WTC11 (cell line): ENCODE measurements at regions not wholly inside any gene's neighbourhood (a gene's known extent, or its start where the extent isn't known, plus 50 kb on each side); places are given as distances from the start of the nearest gene placed in this dataset.

ENCODE experiments used
- ATAC-seq: fragments of 200-7000 bp; cut with Tn5 transposase; 2 replicates; pipeline ENCODE4 v1.10.0; 2021; ENCODE audit warnings: mild to moderate bottlenecking, moderate library complexity
- CTCF ChIA-PET: fragments of 300-600 bp; sonication (Branson Sonifier 250); formaldehyde crosslinking; loops from one replicate; lab custom pipeline; 2021; ENCODE audit warnings: antibody characterized with exemption; lab: Charles Lee
- POLR2A ChIA-PET: fragments of 350-600 bp; sonication (Branson Sonifier 250); formaldehyde crosslinking; loops from one replicate; lab custom pipeline; 2021; ENCODE audit warnings: antibody characterized with exemption; lab: Charles Lee
- DNase-seq: peaks from one replicate; pipeline ENCODE4 v3.0.0; 2021; ENCODE audit warnings: low spot score
- H3K27ac Mint-ChIP-seq: 2 replicates; pipeline ENCODE4 v1.8.0; 2021; ENCODE audit warnings: mixed read lengths
- H3K27me3 Mint-ChIP-seq: 2 replicates; pipeline ENCODE4 v1.8.0; 2021; ENCODE audit warnings: low read depth, mild to moderate bottlenecking, moderate library complexity, mixed read lengths
- H3K36me3 Mint-ChIP-seq: 2 replicates; pipeline ENCODE4 v1.8.0; 2021; ENCODE audit warnings: mixed read lengths
- H3K4me1 Mint-ChIP-seq: 2 replicates; pipeline ENCODE4 v1.8.0; 2022; ENCODE audit warnings: mixed read lengths
- H3K4me3 Mint-ChIP-seq: 2 replicates; pipeline ENCODE4 v1.8.0; 2021; ENCODE audit warnings: mild to moderate bottlenecking, moderate library complexity, mixed read lengths
- H3K9me3 Mint-ChIP-seq: 2 replicates; pipeline ENCODE4 v1.8.0; 2021; ENCODE audit warnings: mixed read lengths
- CDX4 ChIP-seq: fragments of 250-450 bp; sonication (Bioruptor Pico); IDR thresholded peaks from 2 replicates; pipeline ENCODE4 v1.9.0; 2021; ENCODE audit warnings: moderate library complexity, mild to moderate bottlenecking, inconsistent platforms, borderline replicate concordance
- E2F5 ChIP-seq: sonication (generic); formaldehyde crosslinking; IDR thresholded peaks from 2 replicates; pipeline ENCODE4 v1.8.1; 2022; ENCODE audit warnings: mild to moderate bottlenecking, moderate library complexity, missing genetic modification reagents
- FOXP1 ChIP-seq: sonication (generic); formaldehyde crosslinking; IDR thresholded peaks from 2 replicates; pipeline ENCODE4 v1.8.0; 2022; ENCODE audit warnings: missing genetic modification reagents, mild to moderate bottlenecking, moderate library complexity, borderline replicate concordance
- IRF2 ChIP-seq: sonication (generic); formaldehyde crosslinking; IDR thresholded peaks from 2 replicates; pipeline ENCODE4 v1.8.0; 2022; ENCODE audit warnings: low read depth, missing genetic modification reagents, borderline replicate concordance
- JUN ChIP-seq: sonication (generic); formaldehyde crosslinking; IDR thresholded peaks from 2 replicates; pipeline ENCODE4 v1.8.0; 2023; ENCODE audit warnings: mild to moderate bottlenecking, missing genetic modification reagents
- KAT7 ChIP-seq: sonication (generic); formaldehyde crosslinking; IDR thresholded peaks from 2 replicates; pipeline ENCODE4 v1.8.1; 2023; ENCODE audit warnings: missing genetic modification reagents, mild to moderate bottlenecking, borderline replicate concordance
- MLX ChIP-seq: sonication (generic); formaldehyde crosslinking; IDR thresholded peaks from 2 replicates; pipeline ENCODE4 v1.8.1; 2023; ENCODE audit warnings: mild to moderate bottlenecking, missing genetic modification reagents, moderate library complexity
- MYBL2 ChIP-seq: sonication (generic); formaldehyde crosslinking; IDR thresholded peaks from 2 replicates; pipeline ENCODE4 v1.8.1; 2023; ENCODE audit warnings: mild to moderate bottlenecking, moderate library complexity, missing genetic modification reagents
- NFYB ChIP-seq: sonication (generic); formaldehyde crosslinking; conservative IDR thresholded peaks from 2 replicates; pipeline ENCODE4 v1.8.0; 2022; ENCODE audit warnings: low read depth, missing genetic modification reagents
- NR2C2 ChIP-seq: sonication (generic); formaldehyde crosslinking; IDR thresholded peaks from 2 replicates; pipeline ENCODE4 v1.8.0; 2022; ENCODE audit warnings: mild to moderate bottlenecking, missing genetic modification reagents
- RORB ChIP-seq: fragments of 250-450 bp; sonication (Bioruptor Pico); IDR thresholded peaks from 2 replicates; pipeline ENCODE4 v1.9.0; 2021; ENCODE audit warnings: mild to moderate bottlenecking
- SMAD4 ChIP-seq: sonication (generic); formaldehyde crosslinking; IDR thresholded peaks from 2 replicates; pipeline ENCODE4 v1.8.0; 2022; ENCODE audit warnings: mild to moderate bottlenecking, missing genetic modification reagents
- TEAD4 ChIP-seq: sonication (generic); formaldehyde crosslinking; IDR thresholded peaks from 2 replicates; pipeline ENCODE4 v1.8.0; 2022; ENCODE audit warnings: mild to moderate bottlenecking, missing genetic modification reagents
- USF1 ChIP-seq: sonication (generic); formaldehyde crosslinking; IDR thresholded peaks from 2 replicates; pipeline ENCODE4 v1.8.0; 2022; ENCODE audit warnings: mild to moderate bottlenecking, missing genetic modification reagents
- USF2 ChIP-seq: sonication (generic); formaldehyde crosslinking; IDR thresholded peaks from 2 replicates; pipeline ENCODE4 v1.8.1; 2023; ENCODE audit warnings: mild to moderate bottlenecking, missing genetic modification reagents, moderate library complexity
- ZBTB43 ChIP-seq: sonication (generic); formaldehyde crosslinking; IDR thresholded peaks from 2 replicates; pipeline ENCODE4 v1.8.1; 2023; ENCODE audit warnings: mild to moderate bottlenecking, missing genetic modification reagents
- ZNF138 ChIP-seq: sonication (generic); formaldehyde crosslinking; conservative IDR thresholded peaks from 2 replicates; pipeline ENCODE4 v1.8.1; 2022; ENCODE audit warnings: mild to moderate bottlenecking, moderate library complexity, missing genetic modification reagents
- ZNF263 ChIP-seq: sonication (generic); formaldehyde crosslinking; IDR thresholded peaks from 2 replicates; pipeline ENCODE4 v1.8.1; 2022; ENCODE audit warnings: low read depth, mild to moderate bottlenecking, moderate library complexity, missing genetic modification reagents
- ZNF416 ChIP-seq: fragments of 250-450 bp; sonication (Bioruptor Pico); IDR thresholded peaks from 2 replicates; pipeline ENCODE4 v1.9.0; 2021; ENCODE audit warnings: mild to moderate bottlenecking, inconsistent platforms
- ZNF671 ChIP-seq: fragments of 250-450 bp; sonication (Bioruptor Pico); IDR thresholded peaks from 2 replicates; pipeline ENCODE4 v1.8.0; 2021; ENCODE audit warnings: mild to moderate bottlenecking
- TF ChIP-seq, protein P1 (sequence below): sonication (generic); formaldehyde crosslinking; IDR thresholded peaks from 2 replicates; pipeline ENCODE4 v1.8.1; 2023; ENCODE audit warnings: mild to moderate bottlenecking, moderate library complexity, missing genetic modification reagents
- TF ChIP-seq, protein P2 (sequence below): sonication (generic); formaldehyde crosslinking; IDR thresholded peaks from 2 replicates; pipeline ENCODE4 v1.8.0; 2022; ENCODE audit warnings: mild to moderate bottlenecking, missing genetic modification reagents

DNA sequence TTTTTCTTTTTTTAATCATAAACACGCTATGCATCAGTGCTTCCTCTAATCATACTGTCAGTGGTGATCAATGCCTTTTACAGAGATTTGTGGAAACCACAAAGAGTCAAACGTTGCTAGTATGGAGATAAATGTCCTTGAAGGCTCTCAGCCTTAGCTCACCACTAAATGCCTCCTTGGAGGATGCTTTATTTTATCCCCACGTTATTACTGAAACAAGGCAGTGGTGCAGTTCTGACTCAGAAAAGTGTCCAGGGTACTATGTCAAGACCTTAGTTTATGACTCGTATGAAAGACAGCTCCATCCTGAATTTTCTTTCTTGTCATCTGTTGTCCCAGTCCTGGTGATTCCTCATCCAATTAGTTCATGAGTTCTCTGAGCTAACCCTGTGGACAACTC is 1146.7 kb downstream of the IGSF11 start (continued):
- no peak for TF ChIP-seq CDX4 (CRISPR knock-in tag)
- TF ChIP-seq ZNF138 (CRISPR knock-in tag) = no peak
- TF ChIP-seq, protein P1, sequence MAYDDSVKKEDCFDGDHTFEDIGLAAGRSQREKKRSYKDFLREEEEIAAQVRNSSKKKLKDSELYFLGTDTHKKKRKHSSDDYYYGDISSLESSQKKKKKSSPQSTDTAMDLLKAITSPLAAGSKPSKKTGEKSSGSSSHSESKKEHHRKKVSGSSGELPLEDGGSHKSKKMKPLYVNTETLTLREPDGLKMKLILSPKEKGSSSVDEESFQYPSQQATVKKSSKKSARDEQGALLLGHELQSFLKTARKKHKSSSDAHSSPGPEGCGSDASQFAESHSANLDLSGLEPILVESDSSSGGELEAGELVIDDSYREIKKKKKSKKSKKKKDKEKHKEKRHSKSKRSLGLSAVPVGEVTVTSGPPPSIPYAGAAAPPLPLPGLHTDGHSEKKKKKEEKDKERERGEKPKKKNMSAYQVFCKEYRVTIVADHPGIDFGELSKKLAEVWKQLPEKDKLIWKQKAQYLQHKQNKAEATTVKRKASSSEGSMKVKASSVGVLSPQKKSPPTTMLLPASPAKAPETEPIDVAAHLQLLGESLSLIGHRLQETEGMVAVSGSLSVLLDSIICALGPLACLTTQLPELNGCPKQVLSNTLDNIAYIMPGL = no peak
- no peak for TF ChIP-seq MYBL2
- no peak for TF ChIP-seq ZBTB43
- TF ChIP-seq USF2 = no peak
- no peak for TF ChIP-seq FOXP1

DNA sequence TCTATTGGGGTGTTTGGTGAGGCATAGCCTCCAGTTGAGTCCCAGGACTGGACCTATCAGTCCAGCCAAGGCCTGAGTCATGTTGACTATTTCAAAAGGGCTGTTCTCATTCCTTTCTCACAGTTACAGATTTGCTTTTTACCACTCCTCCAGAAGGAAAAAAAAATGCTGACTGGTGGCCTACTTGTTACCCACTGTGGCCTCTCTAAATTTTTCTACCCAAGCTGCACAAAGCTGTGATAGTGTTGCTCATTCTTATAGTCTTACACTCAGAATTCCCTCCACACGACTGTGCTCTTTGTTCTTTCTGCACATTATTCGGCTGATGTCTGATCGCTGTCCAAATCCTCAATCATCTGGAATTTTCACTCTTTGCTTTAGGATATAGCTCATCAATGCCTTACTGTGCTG is 1142.2 kb downstream of the IGSF11 start:
- no peak for TF ChIP-seq E2F5
- no peak for TF ChIP-seq JUN (CRISPR knock-in tag)
- TF ChIP-seq NFYB (CRISPR knock-in tag) = no peak
- TF ChIP-seq MLX (CRISPR knock-in tag) = no peak
- no peak for TF ChIP-seq NR2C2 (CRISPR knock-in tag)
- no peak for TF ChIP-seq KAT7 (CRISPR knock-in tag)
- no peak for TF ChIP-seq ZNF416
- DNase-seq (no peak), ATAC-seq (no peak)
- Mint-ChIP-seq H3K27ac (no peak overlapping the region), H3K27me3 (no peaks in the 10 kb centered on the region), H3K4me1 (peaks cover 13% of the 10 kb centered on the region), H3K9me3 (peaks cover 5% of the 10 kb centered on the region), H3K36me3 (no peaks in the 10 kb centered on the region), H3K4me3 (no peak overlapping the region)
- ChIA-PET CTCF (no interaction called here), POLR2A (no interaction called here)

GRCh38 chr3:117893001-117893400 is 1141.6 kb downstream of the IGSF11 start:
- ATAC-seq (no peak), DNase-seq (no peak)
- H3K4me3 Mint-ChIP-seq = no peak overlapping the region
- no peaks in the 10 kb centered on the region for H3K27me3 Mint-ChIP-seq
- ChIA-PET POLR2A (no interaction called here), CTCF (no interaction called here)
- peaks cover 10% of the 10 kb centered on the region for H3K4me1 Mint-ChIP-seq
- H3K36me3 Mint-ChIP-seq = no peaks in the 10 kb centered on the region
- no peak overlapping the region for H3K27ac Mint-ChIP-seq
- H3K9me3 Mint-ChIP-seq = peaks cover 11% of the 10 kb centered on the region
- TF ChIP-seq IRF2 (no peak), FOXP1 (no peak), RORB (CRISPR knock-in tag) (no peak), USF1 (CRISPR knock-in tag) (no peak), ZNF671 (no peak), SMAD4 (no peak), ZNF263 (CRISPR knock-in tag) (no peak), TEAD4 (no peak)
- TF ChIP-seq, protein P2, sequence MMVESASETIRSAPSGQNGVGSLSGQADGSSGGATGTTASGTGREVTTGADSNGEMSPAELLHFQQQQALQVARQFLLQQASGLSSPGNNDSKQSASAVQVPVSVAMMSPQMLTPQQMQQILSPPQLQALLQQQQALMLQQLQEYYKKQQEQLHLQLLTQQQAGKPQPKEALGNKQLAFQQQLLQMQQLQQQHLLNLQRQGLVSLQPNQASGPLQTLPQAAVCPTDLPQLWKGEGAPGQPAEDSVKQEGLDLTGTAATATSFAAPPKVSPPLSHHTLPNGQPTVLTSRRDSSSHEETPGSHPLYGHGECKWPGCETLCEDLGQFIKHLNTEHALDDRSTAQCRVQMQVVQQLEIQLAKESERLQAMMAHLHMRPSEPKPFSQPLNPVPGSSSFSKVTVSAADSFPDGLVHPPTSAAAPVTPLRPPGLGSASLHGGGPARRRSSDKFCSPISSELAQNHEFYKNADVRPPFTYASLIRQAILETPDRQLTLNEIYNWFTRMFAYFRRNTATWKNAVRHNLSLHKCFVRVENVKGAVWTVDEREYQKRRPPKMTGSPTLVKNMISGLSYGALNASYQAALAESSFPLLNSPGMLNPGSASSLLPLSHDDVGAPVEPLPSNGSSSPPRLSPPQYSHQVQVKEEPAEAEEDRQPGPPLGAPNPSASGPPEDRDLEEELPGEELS = no peak
